Ovary (tissue), 7 donors: ENCODE measurements at regions not wholly inside any gene's neighbourhood (a gene's known extent, or its start where the extent isn't known, plus 50 kb on each side); places are given as distances from the start of the nearest gene placed in this dataset.

Experiments
- DNase-seq, 5 donors: peaks; one replicate each; pipeline ENCODE4 v3.0.0-alpha.2; 2019 to 2020
- H3K27ac ChIP-seq, 2 donors: fragments of 200-600 bp; one replicate each; pipeline versions ENCODE4 v1.5.1 to v1.8.0; 2019 to 2022
- H3K27me3 ChIP-seq: fragments of 200-600 bp; one replicate; pipeline ENCODE4 v1.8.0; 2022
- H3K36me3 ChIP-seq: fragments of 200-600 bp; sonication (generic); one replicate; pipeline ENCODE4 v1.5.1; 2019
- H3K4me1 ChIP-seq: one replicate; pipeline ENCODE4 v1.8.1; 2013; ENCODE audit warnings: mild to moderate bottlenecking, moderate library complexity; ENCODE audit not compliant: insufficient read depth
- H3K4me3 ChIP-seq: fragments of 200-600 bp; sonication (generic); one replicate; pipeline ENCODE4 v1.5.1; 2017
- H3K9me3 ChIP-seq, 2 donors: fragments of 200-600 bp in 1 of 2; sonication (generic) in 1 of 2; one replicate each; pipeline versions ENCODE4 v1.5.1 to v1.8.1; 2013 to 2019; ENCODE audit warnings: mild to moderate bottlenecking in 1 of 2, moderate library complexity in 1 of 2
- EP300 ChIP-seq: sonication (generic); formaldehyde crosslinking; IDR thresholded peaks from one replicate; pipeline ENCODE4 v1.6.1; 2017; ENCODE audit warnings: antibody characterized with exemption
- POLR2A ChIP-seq: fragments of 450-650 bp; IDR thresholded peaks from one replicate; pipeline ENCODE4 v1.6.1; 2017; ENCODE audit warnings: antibody characterized with exemption, mild to moderate bottlenecking, moderate library complexity
- WGBS, 3 donors: extraction: QIAGEN DNeasy Blood & Tissue Kit in 1 of 3; methylation state at CpG; one replicate each; pipeline versions ENCODE4 v1.1.5 to v1.1.7; 2013 to 2017; 5-methylcytosine and 5-hydroxymethylcytosine counted together
- intact Hi-C, 4 donors: fragments of 100-400 bp; cut with DNase I; formaldehyde crosslinking; loops; one replicate each; pipeline versions ENCODE4 v1.11.0 to v1.15.1; 2022 to 2023
- TF ChIP-seq, protein P1 (sequence below), 3 donors: fragments of 450-650 bp in 2 of 3; fragments of 200-600 bp in 1 of 3; IDR thresholded peaks; one replicate each; pipeline versions ENCODE4 v1.5.1 to v1.8.0; 2016 to 2022; ENCODE audit warnings: antibody characterized with exemption in 3 of 3, mild to moderate bottlenecking in 1 of 3
- donor health status: DM: no; HTN: no; CAD: no; lungs with moderate emphysema.
- donor health status: DM: no; HTN: no; CAD: no.
- donor health status: Bipolar disorder and iron deficiency.
- donor health status: DM: no; HTN: no; CAD: no.
- donor health status: DM: yes; HTN: yes; CAD: no.

DNA sequence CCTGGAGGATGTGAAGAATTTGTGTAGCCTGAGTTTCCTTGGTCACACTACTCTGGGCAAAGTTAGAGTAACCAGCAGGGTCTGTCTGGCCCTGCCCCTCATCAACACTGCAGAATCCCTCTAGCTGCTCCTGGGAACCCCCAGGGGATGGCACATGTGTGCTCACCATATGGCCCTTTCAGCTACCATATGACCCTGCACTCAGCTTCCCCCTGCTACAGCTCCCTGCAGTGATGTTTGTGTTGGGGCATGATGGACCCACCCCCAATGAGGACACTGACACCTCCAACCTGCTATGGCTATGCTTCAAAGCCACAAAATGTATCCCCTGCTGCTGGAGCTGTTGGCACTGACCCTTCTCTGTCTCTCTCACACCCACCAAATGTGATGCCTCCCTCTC lies 152.7 kb downstream of the SNX18 start:
- Histone ChIP-seq H3K27ac (no peak overlapping the region), H3K4me3 (no peak overlapping the region), H3K4me1 (peaks cover 8% of the 10 kb centered on the region), H3K27me3 (no peaks in the 10 kb centered on the region), H3K9me3 (no peaks in the 10 kb centered on the region), H3K36me3 (no peaks in the 10 kb centered on the region)
- TF ChIP-seq, protein P1, sequence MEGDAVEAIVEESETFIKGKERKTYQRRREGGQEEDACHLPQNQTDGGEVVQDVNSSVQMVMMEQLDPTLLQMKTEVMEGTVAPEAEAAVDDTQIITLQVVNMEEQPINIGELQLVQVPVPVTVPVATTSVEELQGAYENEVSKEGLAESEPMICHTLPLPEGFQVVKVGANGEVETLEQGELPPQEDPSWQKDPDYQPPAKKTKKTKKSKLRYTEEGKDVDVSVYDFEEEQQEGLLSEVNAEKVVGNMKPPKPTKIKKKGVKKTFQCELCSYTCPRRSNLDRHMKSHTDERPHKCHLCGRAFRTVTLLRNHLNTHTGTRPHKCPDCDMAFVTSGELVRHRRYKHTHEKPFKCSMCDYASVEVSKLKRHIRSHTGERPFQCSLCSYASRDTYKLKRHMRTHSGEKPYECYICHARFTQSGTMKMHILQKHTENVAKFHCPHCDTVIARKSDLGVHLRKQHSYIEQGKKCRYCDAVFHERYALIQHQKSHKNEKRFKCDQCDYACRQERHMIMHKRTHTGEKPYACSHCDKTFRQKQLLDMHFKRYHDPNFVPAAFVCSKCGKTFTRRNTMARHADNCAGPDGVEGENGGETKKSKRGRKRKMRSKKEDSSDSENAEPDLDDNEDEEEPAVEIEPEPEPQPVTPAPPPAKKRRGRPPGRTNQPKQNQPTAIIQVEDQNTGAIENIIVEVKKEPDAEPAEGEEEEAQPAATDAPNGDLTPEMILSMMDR (IDR thresholded peaks at IDR 0.05), result no peak
- no peak for TF ChIP-seq POLR2A
- TF ChIP-seq EP300, result no peak
- intact Hi-C loops, result no loop called here
- DNase-seq, result no peak

DNA sequence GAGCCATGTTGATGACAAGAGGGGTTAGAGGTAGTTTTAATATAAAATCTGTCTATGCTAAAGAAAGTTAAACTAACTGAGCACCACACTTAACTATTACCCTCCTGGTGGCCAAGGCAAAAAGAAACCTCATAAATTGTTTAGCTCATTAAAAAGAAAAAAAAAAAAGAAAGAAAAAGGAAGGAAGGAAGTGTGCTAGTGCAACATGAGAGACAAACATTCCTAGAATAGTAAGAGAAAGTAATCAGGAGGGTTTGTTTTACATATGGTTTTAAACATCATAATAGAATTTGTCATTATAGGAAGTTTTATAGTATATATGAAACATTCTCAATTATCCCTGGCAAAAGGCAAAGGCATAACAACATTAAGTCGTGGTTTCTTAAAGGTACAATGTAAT lies 152.3 kb downstream of the SNX18 start:
- Histone ChIP-seq H3K4me3 (no peak overlapping the region), H3K36me3 (no peaks in the 10 kb centered on the region), H3K27ac (no peak overlapping the region), H3K9me3 (no peaks in the 10 kb centered on the region), H3K4me1 (peaks cover 8% of the 10 kb centered on the region), H3K27me3 (no peaks in the 10 kb centered on the region)
- TF ChIP-seq, protein P1 (IDR thresholded peaks at IDR 0.05), result no peak
- TF ChIP-seq EP300, result no peak
- TF ChIP-seq POLR2A, result no peak
- intact Hi-C loops, result no loop called here
- DNase-seq, result no peak
- 38 to 55% (median 50%) methylated on average over 1 of the region's 1 CpG for WGBS, 3 donors

DNA sequence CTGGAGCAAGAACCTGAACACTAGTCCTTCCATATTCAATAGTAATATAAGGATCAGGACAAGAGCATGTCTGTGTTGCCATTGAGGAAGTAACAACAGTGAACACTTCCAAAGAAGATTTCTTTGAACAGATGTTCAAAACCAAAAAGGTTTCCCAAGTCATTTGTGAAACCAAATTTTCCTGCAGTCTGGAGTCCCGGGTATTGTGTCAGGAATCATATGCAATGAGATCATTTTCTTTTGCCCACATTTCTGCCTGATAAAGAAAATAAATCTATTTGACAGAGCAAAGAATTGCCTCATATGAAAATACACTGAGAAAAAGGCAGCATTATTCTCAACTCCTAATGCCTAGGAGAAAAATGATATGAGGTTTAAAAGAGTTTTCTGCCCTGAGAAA lies 151.7 kb downstream of the SNX18 start:
- Histone ChIP-seq H3K27me3 (no peaks in the 10 kb centered on the region), H3K27ac (no peak overlapping the region), H3K4me3 (no peak overlapping the region), H3K36me3 (no peaks in the 10 kb centered on the region), H3K4me1 (peaks cover 9% of the 10 kb centered on the region), H3K9me3 (no peaks in the 10 kb centered on the region)
- WGBS, 3 donors, result 0 to 9% (median 8%) methylated on average over 1 of the region's 1 CpG
- intact Hi-C loops, result no loop called here
- TF ChIP-seq POLR2A, result no peak
- TF ChIP-seq, protein P1 (IDR thresholded peaks at IDR 0.05), result no peak
- TF ChIP-seq EP300, result no peak
- DNase-seq, result no peak

DNA sequence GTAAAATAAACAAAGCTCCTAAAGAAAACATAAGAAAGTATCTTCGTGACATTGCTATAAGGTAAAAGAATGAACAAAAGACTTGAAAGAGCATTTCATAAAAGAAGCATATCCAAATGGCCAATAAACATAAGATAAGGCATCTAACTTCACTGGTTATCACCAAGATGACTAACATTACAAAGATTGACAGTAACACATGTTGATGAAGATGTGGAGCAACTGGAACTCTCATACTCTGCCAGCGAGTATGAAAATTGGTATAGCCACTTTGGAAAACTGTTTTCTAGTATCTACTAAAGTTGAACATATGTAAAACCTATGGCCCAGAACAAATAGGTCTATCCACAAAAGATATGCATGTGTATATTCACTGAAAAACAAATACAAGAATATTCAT lies 150.5 kb downstream of the SNX18 start:
- WGBS, 3 donors, result 95 to 97% (median 97%) methylated on average over 2 of the region's 2 CpGs

More for the DNA sequence above, 150.5 kb downstream of the SNX18 start:
- intact Hi-C loops, result no loop called here
- Histone ChIP-seq H3K36me3 (no peaks in the 10 kb centered on the region), H3K4me1 (peaks cover 4% of the 10 kb centered on the region), H3K27ac (no peak overlapping the region), H3K9me3 (no peaks in the 10 kb centered on the region), H3K4me3 (no peak overlapping the region), H3K27me3 (no peaks in the 10 kb centered on the region)
- DNase-seq, result no peak
- TF ChIP-seq, protein P1 (IDR thresholded peaks at IDR 0.05), result no peak
- no peak for TF ChIP-seq POLR2A
- no peak for TF ChIP-seq EP300
